Panc1 (cell line): ENCODE measurements at regions not wholly inside any gene's neighbourhood (a gene's known extent, or its start where the extent isn't known, plus 50 kb on each side); places are given as distances from the start of the nearest gene placed in this dataset.

Source experiments
- ATAC-seq: fragments of 200-7000 bp; cut with Tn5 transposase; 2 replicates; pipeline ENCODE4 v1.9.1; 2020; ENCODE audit warnings: mild to moderate bottlenecking, moderate library complexity
- BruUV-seq: library from RNA; stranded (reverse); fragments of 400-500 nt; replicated peaks from 2 replicates; lab custom pipeline; 2021; lab: Mats Ljungman, UMichigan
- CTCF ChIA-PET: fragments of 300-600 bp; sonication (Branson Sonifier 250); formaldehyde crosslinking; loops from one replicate; lab custom pipeline; 2022; ENCODE audit warnings: antibody characterized with exemption; lab: Charles Lee
- POLR2A ChIA-PET: fragments of 300-600 bp; sonication (Branson Sonifier 250); formaldehyde crosslinking; loops from one replicate; lab custom pipeline; 2022; ENCODE audit warnings: antibody characterized with exemption; lab: Charles Lee
- DNase-seq: peaks from one replicate; pipeline ENCODE4 v3.0.0-alpha.2; 2010; ENCODE audit warnings: low read depth, low spot score
- H3K27ac ChIP-seq: 2 replicates; pipeline ENCODE4 v1.5.1; 2011; ENCODE audit warnings: mild to moderate bottlenecking, low read length, inconsistent platforms
- H3K27me3 ChIP-seq: fragments of 200-500 bp; sonication (Bioruptor generic); 2 replicates; pipeline ENCODE4 v1.6.0; 2014; ENCODE audit warnings: low read length, inconsistent platforms; ENCODE audit not compliant: control insufficient read depth, insufficient read depth
- H3K36me3 ChIP-seq: fragments of 200-500 bp; sonication (Bioruptor generic); 2 replicates; pipeline ENCODE4 v1.5.1; 2014; ENCODE audit warnings: inconsistent platforms, mild to moderate bottlenecking, low read length, moderate library complexity; ENCODE audit not compliant: control insufficient read depth, insufficient read depth
- H3K4me1 ChIP-seq: 2 replicates; pipeline ENCODE4 v1.5.1; 2011; ENCODE audit warnings: inconsistent platforms, mild to moderate bottlenecking, low read length, moderate library complexity; ENCODE audit not compliant: control insufficient read depth, insufficient read depth
- H3K4me3 ChIP-seq, 2 experiments: 2 replicates each; pipeline ENCODE4 v1.5.1; 2011 to 2012; ENCODE audit warnings: low read depth in 2 of 2, low read length in 2 of 2, mild to moderate bottlenecking in 2 of 2, inconsistent platforms in 1 of 2, moderate library complexity in 1 of 2
- H3K9me3 ChIP-seq: fragments of 200-500 bp; sonication (Bioruptor generic); 2 replicates; pipeline ENCODE4 v1.5.1; 2014; ENCODE audit warnings: low read depth, mild to moderate bottlenecking, inconsistent platforms, low read length, moderate library complexity; ENCODE audit not compliant: control insufficient read depth, insufficient read depth
- POLR2AphosphoS5 ChIP-seq: IDR thresholded peaks from 2 replicates; pipeline ENCODE4 v1.6.1; 2012; ENCODE audit warnings: mild to moderate bottlenecking, low read depth, low read length, moderate library complexity
- SIN3A ChIP-seq: IDR thresholded peaks from 2 replicates; pipeline ENCODE4 v1.6.1; 2012; ENCODE audit warnings: low read depth, mild to moderate bottlenecking, low read length, moderate library complexity, borderline replicate concordance; ENCODE audit not compliant: insufficient read depth
- TCF7L2 ChIP-seq: IDR thresholded peaks from 2 replicates; pipeline ENCODE4 v1.6.1; 2011; ENCODE audit warnings: mild to moderate bottlenecking, low read depth, low read length, inconsistent platforms
- in situ Hi-C: cut with HindIII; loops from 2 replicates; pipeline ENCODE4 v1.10.0; 2016; ENCODE audit warnings: low sequenced_read_pairs, low pct_unique_long_range_greater_than_20kb
- intact Hi-C: fragments of 100-400 bp; cut with micrococcal nuclease; formaldehyde crosslinking; loops from one replicate; pipeline ENCODE4 v1.10.0; 2022; ENCODE audit not compliant: unreplicated experiment
- TF ChIP-seq, protein P1 (sequence below), 2 experiments: IDR thresholded peaks; 2 replicates each; pipeline ENCODE4 v1.6.1; 2011 to 2012; ENCODE audit warnings: low read depth in 2 of 2, control low read depth in 1 of 2, low read length in 1 of 2, mild to moderate bottlenecking in 1 of 2, moderate library complexity in 1 of 2; ENCODE audit not compliant: insufficient read depth in 1 of 2
- TF ChIP-seq, protein P2 (sequence below): fragments of 450-650 bp; IDR thresholded peaks from 2 replicates; pipeline ENCODE4 v1.5.1; 2017; ENCODE audit warnings: mild to moderate bottlenecking

DNA sequence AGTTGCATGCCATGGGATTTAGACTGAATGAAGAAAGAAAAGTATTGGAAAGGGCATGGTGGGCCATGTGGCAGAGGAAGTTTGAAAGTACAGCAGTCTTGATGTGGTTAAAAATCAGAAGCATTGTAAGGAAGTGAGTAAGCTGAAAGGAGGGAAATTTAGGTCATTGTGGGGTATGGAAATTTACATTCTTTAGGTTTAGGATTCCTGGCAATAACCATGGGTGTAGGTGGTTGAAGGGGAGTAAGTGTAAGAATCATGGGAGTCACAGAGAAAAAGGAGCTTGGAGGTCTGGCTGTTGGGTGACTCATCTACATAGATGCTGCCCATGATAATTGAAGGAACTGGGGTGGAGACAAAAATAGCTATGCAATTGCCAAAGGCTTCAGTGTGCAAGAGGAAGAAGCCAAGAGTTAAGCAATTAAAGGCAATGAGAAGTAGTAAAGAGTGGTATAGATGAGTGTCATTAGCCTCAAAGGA lies 243.8 kb upstream of the LDB2 start:
- BruUV-seq = no TSS peak
- no peaks in the 10 kb centered on the region for H3K27me3 ChIP-seq
- no peaks in the 10 kb centered on the region for H3K36me3 ChIP-seq
- no peak for ATAC-seq
- intact Hi-C loops = no loop called here
- H3K27ac ChIP-seq = no peak overlapping the region
- H3K9me3 ChIP-seq = no peaks in the 10 kb centered on the region
- POLR2A ChIA-PET = no interaction called here
- TF ChIP-seq, protein P1, sequence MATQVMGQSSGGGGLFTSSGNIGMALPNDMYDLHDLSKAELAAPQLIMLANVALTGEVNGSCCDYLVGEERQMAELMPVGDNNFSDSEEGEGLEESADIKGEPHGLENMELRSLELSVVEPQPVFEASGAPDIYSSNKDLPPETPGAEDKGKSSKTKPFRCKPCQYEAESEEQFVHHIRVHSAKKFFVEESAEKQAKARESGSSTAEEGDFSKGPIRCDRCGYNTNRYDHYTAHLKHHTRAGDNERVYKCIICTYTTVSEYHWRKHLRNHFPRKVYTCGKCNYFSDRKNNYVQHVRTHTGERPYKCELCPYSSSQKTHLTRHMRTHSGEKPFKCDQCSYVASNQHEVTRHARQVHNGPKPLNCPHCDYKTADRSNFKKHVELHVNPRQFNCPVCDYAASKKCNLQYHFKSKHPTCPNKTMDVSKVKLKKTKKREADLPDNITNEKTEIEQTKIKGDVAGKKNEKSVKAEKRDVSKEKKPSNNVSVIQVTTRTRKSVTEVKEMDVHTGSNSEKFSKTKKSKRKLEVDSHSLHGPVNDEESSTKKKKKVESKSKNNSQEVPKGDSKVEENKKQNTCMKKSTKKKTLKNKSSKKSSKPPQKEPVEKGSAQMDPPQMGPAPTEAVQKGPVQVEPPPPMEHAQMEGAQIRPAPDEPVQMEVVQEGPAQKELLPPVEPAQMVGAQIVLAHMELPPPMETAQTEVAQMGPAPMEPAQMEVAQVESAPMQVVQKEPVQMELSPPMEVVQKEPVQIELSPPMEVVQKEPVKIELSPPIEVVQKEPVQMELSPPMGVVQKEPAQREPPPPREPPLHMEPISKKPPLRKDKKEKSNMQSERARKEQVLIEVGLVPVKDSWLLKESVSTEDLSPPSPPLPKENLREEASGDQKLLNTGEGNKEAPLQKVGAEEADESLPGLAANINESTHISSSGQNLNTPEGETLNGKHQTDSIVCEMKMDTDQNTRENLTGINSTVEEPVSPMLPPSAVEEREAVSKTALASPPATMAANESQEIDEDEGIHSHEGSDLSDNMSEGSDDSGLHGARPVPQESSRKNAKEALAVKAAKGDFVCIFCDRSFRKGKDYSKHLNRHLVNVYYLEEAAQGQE (IDR thresholded peaks at IDR 0.05; ENCODE audit: insufficient read depth in 1 of 2, low read depth in 2 of 2, low read length in 1 of 2) = no peak
- TF ChIP-seq, protein P2, sequence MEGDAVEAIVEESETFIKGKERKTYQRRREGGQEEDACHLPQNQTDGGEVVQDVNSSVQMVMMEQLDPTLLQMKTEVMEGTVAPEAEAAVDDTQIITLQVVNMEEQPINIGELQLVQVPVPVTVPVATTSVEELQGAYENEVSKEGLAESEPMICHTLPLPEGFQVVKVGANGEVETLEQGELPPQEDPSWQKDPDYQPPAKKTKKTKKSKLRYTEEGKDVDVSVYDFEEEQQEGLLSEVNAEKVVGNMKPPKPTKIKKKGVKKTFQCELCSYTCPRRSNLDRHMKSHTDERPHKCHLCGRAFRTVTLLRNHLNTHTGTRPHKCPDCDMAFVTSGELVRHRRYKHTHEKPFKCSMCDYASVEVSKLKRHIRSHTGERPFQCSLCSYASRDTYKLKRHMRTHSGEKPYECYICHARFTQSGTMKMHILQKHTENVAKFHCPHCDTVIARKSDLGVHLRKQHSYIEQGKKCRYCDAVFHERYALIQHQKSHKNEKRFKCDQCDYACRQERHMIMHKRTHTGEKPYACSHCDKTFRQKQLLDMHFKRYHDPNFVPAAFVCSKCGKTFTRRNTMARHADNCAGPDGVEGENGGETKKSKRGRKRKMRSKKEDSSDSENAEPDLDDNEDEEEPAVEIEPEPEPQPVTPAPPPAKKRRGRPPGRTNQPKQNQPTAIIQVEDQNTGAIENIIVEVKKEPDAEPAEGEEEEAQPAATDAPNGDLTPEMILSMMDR = no peak
- TF ChIP-seq POLR2AphosphoS5 = no peak
- TF ChIP-seq SIN3A = no peak
- no peak for TF ChIP-seq TCF7L2
- no peak for DNase-seq
- CTCF ChIA-PET = no interaction called here
- H3K4me3 ChIP-seq = no peak overlapping the region
- in situ Hi-C loops = no loop called here
- H3K4me1 ChIP-seq = no peaks in the 10 kb centered on the region

DNA sequence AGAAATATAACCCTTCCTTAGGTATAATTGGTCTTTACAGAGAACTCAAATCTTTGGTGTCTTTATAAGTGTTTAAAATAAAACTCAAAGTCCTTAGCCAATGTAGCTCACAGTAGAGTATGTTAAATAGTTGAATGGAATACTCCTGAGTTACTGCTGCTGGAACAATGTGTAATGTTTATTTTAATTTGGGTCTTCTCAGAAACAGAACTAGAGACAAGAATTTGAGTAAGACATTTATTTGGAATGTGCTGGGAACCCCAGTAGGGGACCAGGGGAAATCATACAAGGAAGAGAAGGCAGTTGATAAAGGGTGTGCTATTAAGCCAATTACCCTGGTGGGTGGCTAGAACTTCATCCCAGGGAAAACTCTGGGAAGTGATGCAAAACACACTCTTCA lies 240.4 kb upstream of the LDB2 start:
- no peaks in the 10 kb centered on the region for H3K36me3 ChIP-seq
- no peak for TF ChIP-seq TCF7L2
- TF ChIP-seq POLR2AphosphoS5 = no peak
- no peak for TF ChIP-seq SIN3A
- TF ChIP-seq, protein P2 = no peak
- TF ChIP-seq, protein P1 (IDR thresholded peaks at IDR 0.05; ENCODE audit: insufficient read depth in 1 of 2, low read depth in 2 of 2, low read length in 1 of 2) = no peak
- POLR2A ChIA-PET = no interaction called here
- H3K4me1 ChIP-seq = no peaks in the 10 kb centered on the region
- in situ Hi-C loops = no loop called here
- BruUV-seq = no TSS peak
- H3K27me3 ChIP-seq = no peaks in the 10 kb centered on the region
- no peak overlapping the region for H3K4me3 ChIP-seq
- CTCF ChIA-PET = no interaction called here
- ATAC-seq (no peak), DNase-seq (no peak)
- no peaks in the 10 kb centered on the region for H3K9me3 ChIP-seq
- intact Hi-C loops = no loop called here
- no peak overlapping the region for H3K27ac ChIP-seq
